Stimulated activated naive CD8-positive, alpha-beta T cell treated with anti-CD3 and anti-CD28 coated beads, Interleukin-15, amount 100 ng/mL, for 72 hours (primary cell): ENCODE measurements at regions not wholly inside any gene's neighbourhood (a gene's known extent, or its start where the extent isn't known, plus 50 kb on each side); places are given as distances from the start of the nearest gene placed in this dataset.

Experiments
- ATAC-seq: fragments of 150-1000 bp; cut with Tn5 transposase; 2 replicates; pipeline ENCODE4 v1.10.0; 2021; ENCODE audit warnings: mild to moderate bottlenecking, moderate library complexity
- DNase-seq, 2 donors: peaks; one replicate each; pipeline ENCODE4 v3.0.0; 2021 to 2022
- H3K27ac Mint-ChIP-seq, 2 donors: one replicate each; pipeline ENCODE4 v1.8.0; 2022; ENCODE audit warnings: mild to moderate bottlenecking in 2 of 2, mixed read lengths in 2 of 2, moderate library complexity in 2 of 2
- H3K27me3 Mint-ChIP-seq: one replicate; pipeline ENCODE4 v1.8.0; 2022; ENCODE audit warnings: mixed read lengths
- H3K4me1 Mint-ChIP-seq: one replicate; pipeline ENCODE4 v1.8.0; 2022; ENCODE audit warnings: mild to moderate bottlenecking, mixed read lengths
- H3K4me3 Mint-ChIP-seq, 2 donors: one replicate each; pipeline ENCODE4 v1.8.0; 2022; ENCODE audit warnings: mild to moderate bottlenecking in 2 of 2, mixed read lengths in 2 of 2, moderate library complexity in 1 of 2
- H3K9me3 Mint-ChIP-seq, 2 donors: one replicate each; pipeline ENCODE4 v1.8.0; 2022; ENCODE audit warnings: mixed read lengths in 2 of 2

- ATAC-seq, result no peak
- H3K27me3 Mint-ChIP-seq, result no peaks in the 10 kb centered on the region
- H3K4me1 Mint-ChIP-seq, result no peaks in the 10 kb centered on the region
- peaks cover 5 to 14% of the 10 kb centered on the region in 2 donors for H3K9me3 Mint-ChIP-seq
- DNase-seq, result no peak
- no peak overlapping the region for H3K27ac Mint-ChIP-seq
- H3K4me3 Mint-ChIP-seq, result no peak overlapping the region
Measured at GRCh38 chr2:191537921-191538320, 140.0 kb upstream of the NABP1 start.

GRCh38 chr2:191538334-191538903 is 139.5 kb upstream of the NABP1 start:
- ATAC-seq, result no peak
- DNase-seq, result no peak
- no peak overlapping the region for H3K27ac Mint-ChIP-seq
- no peaks in the 10 kb centered on the region for H3K4me1 Mint-ChIP-seq
- no peaks in the 10 kb centered on the region for H3K27me3 Mint-ChIP-seq
- H3K9me3 Mint-ChIP-seq, result peaks cover 5 to 14% of the 10 kb centered on the region in 2 donors
- no peak overlapping the region for H3K4me3 Mint-ChIP-seq

- no peak for DNase-seq
- Mint-ChIP-seq H3K4me1 (no peaks in the 10 kb centered on the region), H3K4me3 (no peak overlapping the region), H3K27ac (no peak overlapping the region), H3K27me3 (no peaks in the 10 kb centered on the region), H3K9me3 (peaks cover 5 to 14% of the 10 kb centered on the region in 2 donors)
- ATAC-seq, result no peak
Measured at GRCh38 chr2:191539068-191539467, 138.9 kb upstream of the NABP1 start.

- Mint-ChIP-seq H3K27me3 (no peaks in the 10 kb centered on the region), H3K9me3 (peaks cover 5 to 10% of the 10 kb centered on the region in 2 donors), H3K27ac (no peak overlapping the region), H3K4me1 (no peaks in the 10 kb centered on the region), H3K4me3 (no peak overlapping the region)
- no peak for DNase-seq
- no peak for ATAC-seq
Measured at GRCh38 chr2:191540681-191541080, 137.3 kb upstream of the NABP1 start.

- Mint-ChIP-seq H3K4me1 (no peaks in the 10 kb centered on the region), H3K4me3 (no peak overlapping the region), H3K27ac (no peak overlapping the region), H3K9me3 (peaks cover 0 to 5% of the 10 kb centered on the region in 2 donors), H3K27me3 (no peaks in the 10 kb centered on the region)
- ATAC-seq, result no peak
- no peak for DNase-seq
Measured at GRCh38 chr2:191543708-191544107, 134.2 kb upstream of the NABP1 start.

GRCh38 chr2:191544461-191545062 is 133.4 kb upstream of the NABP1 start:
- ATAC-seq, result no peak
- no peaks in the 10 kb centered on the region for H3K4me1 Mint-ChIP-seq
- H3K27ac Mint-ChIP-seq, result no peak overlapping the region
- peaks cover 0 to 5% of the 10 kb centered on the region in 2 donors for H3K9me3 Mint-ChIP-seq
- no peak overlapping the region for H3K4me3 Mint-ChIP-seq
- no peak for DNase-seq
- no peaks in the 10 kb centered on the region for H3K27me3 Mint-ChIP-seq

GRCh38 chr2:191545361-191545760 is 132.6 kb upstream of the NABP1 start:
- no peak for DNase-seq
- Mint-ChIP-seq H3K27me3 (peaks cover 3% of the 10 kb centered on the region), H3K27ac (no peak overlapping the region), H3K4me3 (no peak overlapping the region), H3K9me3 (peaks cover 0 to 5% of the 10 kb centered on the region in 2 donors), H3K4me1 (no peaks in the 10 kb centered on the region)
- no peak for ATAC-seq

GRCh38 chr2:191552066-191552465 is 125.9 kb upstream of the NABP1 start:
- Mint-ChIP-seq H3K4me3 (no peak overlapping the region), H3K27me3 (peaks cover 16% of the 10 kb centered on the region), H3K27ac (no peak overlapping the region)

GRCh38 chr2:191554240-191554639 is 123.7 kb upstream of the NABP1 start:
- Mint-ChIP-seq H3K27me3 (peaks cover 16% of the 10 kb centered on the region), H3K4me1 (no peaks in the 10 kb centered on the region)

More at GRCh38 chr2:191552066-191552465, 125.9 kb upstream of the NABP1 start:
- ATAC-seq, result no peak
- Mint-ChIP-seq H3K9me3 (no peaks in the 10 kb centered on the region), H3K4me1 (no peaks in the 10 kb centered on the region)
- DNase-seq, result no peak

GRCh38 chr2:191555092-191555742 is 122.7 kb upstream of the NABP1 start:
- Mint-ChIP-seq H3K27ac (no peak overlapping the region), H3K9me3 (no peaks in the 10 kb centered on the region), H3K27me3 (peaks cover 15% of the 10 kb centered on the region), H3K4me3 (no peak overlapping the region), H3K4me1 (no peaks in the 10 kb centered on the region)
- DNase-seq, result peak; percentile 74 to 79
- peak; percentile 91 for ATAC-seq

More at GRCh38 chr2:191554240-191554639, 123.7 kb upstream of the NABP1 start:
- ATAC-seq (no peak), DNase-seq (no peak)
- Mint-ChIP-seq H3K4me3 (no peak overlapping the region), H3K27ac (no peak overlapping the region), H3K9me3 (no peaks in the 10 kb centered on the region)

- no peak overlapping the region for H3K4me3 Mint-ChIP-seq
- H3K9me3 Mint-ChIP-seq, result no peaks in the 10 kb centered on the region
- no peak for ATAC-seq
- H3K27ac Mint-ChIP-seq, result peak overlapping the region in 1 of 2 donors; percentile 12
- H3K4me1 Mint-ChIP-seq, result no peaks in the 10 kb centered on the region
- DNase-seq, result no peak
- H3K27me3 Mint-ChIP-seq, result peaks cover 2% of the 10 kb centered on the region
Measured at GRCh38 chr2:191556463-191556862, 121.5 kb upstream of the NABP1 start.

GRCh38 chr2:191557841-191558240 is 120.1 kb upstream of the NABP1 start:
- Mint-ChIP-seq H3K9me3 (no peaks in the 10 kb centered on the region), H3K27ac (no peak overlapping the region), H3K4me3 (no peak overlapping the region), H3K27me3 (peaks cover under 1% of the 10 kb centered on the region), H3K4me1 (no peaks in the 10 kb centered on the region)
- DNase-seq (no peak), ATAC-seq (peak; percentile 73)

GRCh38 chr2:191559569-191559968 is 118.4 kb upstream of the NABP1 start:
- ATAC-seq (no peak), DNase-seq (no peak)
- Mint-ChIP-seq H3K4me3 (no peak overlapping the region), H3K9me3 (no peaks in the 10 kb centered on the region), H3K27ac (no peak overlapping the region), H3K27me3 (peaks cover 11% of the 10 kb centered on the region), H3K4me1 (peaks cover 2% of the 10 kb centered on the region)

GRCh38 chr2:191560411-191560980 is 117.4 kb upstream of the NABP1 start:
- no peak overlapping the region for H3K27ac Mint-ChIP-seq
- H3K4me1 Mint-ChIP-seq, result peaks cover 8% of the 10 kb centered on the region
- ATAC-seq (no peak), DNase-seq (no peak)
- no peak overlapping the region for H3K4me3 Mint-ChIP-seq
- H3K9me3 Mint-ChIP-seq, result no peaks in the 10 kb centered on the region
- peaks cover 21% of the 10 kb centered on the region for H3K27me3 Mint-ChIP-seq

- ATAC-seq (no peak), DNase-seq (no peak)
- Mint-ChIP-seq H3K4me3 (no peak overlapping the region), H3K4me1 (peaks cover 20% of the 10 kb centered on the region), H3K27ac (no peak overlapping the region), H3K9me3 (no peaks in the 10 kb centered on the region), H3K27me3 (peaks cover 36% of the 10 kb centered on the region)
Measured at GRCh38 chr2:191565120-191565519, 112.8 kb upstream of the NABP1 start.

GRCh38 chr2:191565647-191566198 is 112.2 kb upstream of the NABP1 start:
- no peak for DNase-seq
- Mint-ChIP-seq H3K4me1 (peaks cover 26% of the 10 kb centered on the region), H3K27ac (no peak overlapping the region), H3K27me3 (peaks cover 37% of the 10 kb centered on the region), H3K4me3 (no peak overlapping the region), H3K9me3 (no peaks in the 10 kb centered on the region)
- ATAC-seq, result peak; percentile 61
